Daoy (cell line): ENCODE measurements at regions not wholly inside any gene's neighbourhood (a gene's known extent, or its start where the extent isn't known, plus 50 kb on each side); places are given as distances from the start of the nearest gene placed in this dataset.
A peak's percentile ranks its signal among the peaks of the same experiment; 100 is the strongest.
"Not testable (repeated sequence)": the region's sequence is repeated elsewhere in the genome, so short reads cannot be mapped to it uniquely, and the experiment has no call there.

ENCODE experiments used
- DNase-seq: peaks from one replicate; pipeline ENCODE4 v3.0.0-alpha.2; 2015; ENCODE audit warnings: low read depth

GRCh38 chr4:164204434-164204833 is 549.5 kb upstream of the SMIM31 start:
- peak; percentile 66 for DNase-seq

GRCh38 chr4:164207460-164207859 is 546.5 kb upstream of the SMIM31 start:
- DNase-seq = no peak

- DNase-seq = no peak
Observed at GRCh38 chr4:164210377-164210776, 543.6 kb upstream of the SMIM31 start.

- no peak for DNase-seq
Observed at GRCh38 chr4:164212134-164212533, 541.8 kb upstream of the SMIM31 start.

GRCh38 chr4:164212714-164213113 is 541.2 kb upstream of the SMIM31 start:
- DNase-seq = no peak

GRCh38 chr4:164215113-164215741 is 538.7 kb upstream of the SMIM31 start:
- peak; percentile 46 for DNase-seq

- no peak for DNase-seq
Observed at GRCh38 chr4:164221631-164222030, 532.3 kb upstream of the SMIM31 start.

- no peak for DNase-seq
Observed at GRCh38 chr4:164224871-164225270, 529.1 kb upstream of the SMIM31 start.

- DNase-seq = no peak
Observed at GRCh38 chr4:164229255-164229654, 524.7 kb upstream of the SMIM31 start.

- no peak for DNase-seq
Observed at GRCh38 chr4:164239433-164239832, 514.5 kb upstream of the SMIM31 start.

- no peak for DNase-seq
Observed at GRCh38 chr4:164239976-164240375, 514.0 kb upstream of the SMIM31 start.

GRCh38 chr4:164251257-164251656 is 502.7 kb upstream of the SMIM31 start:
- DNase-seq = no peak

- DNase-seq = peak; percentile 50
Observed at GRCh38 chr4:164252286-164252685, 501.6 kb upstream of the SMIM31 start.

- DNase-seq = peak; percentile 3
Observed at GRCh38 chr4:164261831-164262230, 492.1 kb upstream of the SMIM31 start.

- DNase-seq = not testable (repeated sequence)
Observed at GRCh38 chr4:164262508-164262907, 491.4 kb upstream of the SMIM31 start.

- not testable (repeated sequence) for DNase-seq
Observed at GRCh38 chr4:164277414-164277813, 476.5 kb upstream of the SMIM31 start.

GRCh38 chr4:164287173-164287572 is 466.8 kb upstream of the SMIM31 start:
- no peak for DNase-seq

- no peak for DNase-seq
Observed at GRCh38 chr4:164288578-164288977, 465.4 kb upstream of the SMIM31 start.

GRCh38 chr4:164293203-164293602 is 460.7 kb upstream of the SMIM31 start:
- DNase-seq = peak; percentile 5

- DNase-seq = no peak
Observed at GRCh38 chr4:164293743-164294142, 460.2 kb upstream of the SMIM31 start.

GRCh38 chr4:164301430-164301829 is 452.5 kb upstream of the SMIM31 start:
- DNase-seq = no peak

- no peak for DNase-seq
Observed at GRCh38 chr4:164304101-164304639, 449.8 kb upstream of the SMIM31 start.

- DNase-seq = no peak
Observed at GRCh38 chr4:164304861-164305260, 449.1 kb upstream of the SMIM31 start.

GRCh38 chr4:164307262-164307661 is 446.7 kb upstream of the SMIM31 start:
- DNase-seq = no peak
